HG02840 (cell line): ENCODE measurements at regions not wholly inside any gene's neighbourhood (a gene's known extent, or its start where the extent isn't known, plus 50 kb on each side); places are given as distances from the start of the nearest gene placed in this dataset.
"Not testable (repeated sequence)": the region's sequence is repeated elsewhere in the genome, so short reads cannot be mapped to it uniquely, and the experiment has no call there.

ENCODE experiments used
- ATAC-seq: cut with Tn5 transposase; IDR thresholded peaks from one replicate; pipeline ENCODE4 v1.9.1; 2021; ENCODE audit warnings: mild to moderate bottlenecking, moderate library complexity, moderate number of reproducible peaks; ENCODE audit not compliant: unreplicated experiment, low FRiP score

GRCh38 chr2:122563781-122564180 lies 808.3 kb downstream of the TSN start:
- no peak for ATAC-seq

GRCh38 chr2:122564843-122565242 lies 809.4 kb downstream of the TSN start:
- ATAC-seq: no peak

- no peak for ATAC-seq
Observed at GRCh38 chr2:122565364-122565763, 809.9 kb downstream of the TSN start.

- no peak for ATAC-seq
Observed at GRCh38 chr2:122570641-122571040, 815.2 kb downstream of the TSN start.

- not testable (repeated sequence) for ATAC-seq
Observed at GRCh38 chr2:122571471-122571870, 816.0 kb downstream of the TSN start.

- no peak for ATAC-seq
Observed at GRCh38 chr2:122575076-122575475, 819.6 kb downstream of the TSN start.

GRCh38 chr2:122583159-122583917 lies 827.9 kb downstream of the TSN start:
- no peak for ATAC-seq

GRCh38 chr2:122590524-122590923 lies 835.1 kb downstream of the TSN start:
- no peak for ATAC-seq

GRCh38 chr2:122595065-122595464 lies 839.6 kb downstream of the TSN start:
- no peak for ATAC-seq

- no peak for ATAC-seq
Observed at GRCh38 chr2:122596598-122596997, 841.1 kb downstream of the TSN start.

GRCh38 chr2:122598784-122599183 lies 843.3 kb downstream of the TSN start:
- ATAC-seq: no peak

GRCh38 chr2:122610948-122611609 lies 855.6 kb downstream of the TSN start:
- ATAC-seq: no peak

- no peak for ATAC-seq
Observed at GRCh38 chr2:122622934-122623333, 867.5 kb downstream of the TSN start.

GRCh38 chr2:122627388-122627787 lies 871.9 kb downstream of the TSN start:
- no peak for ATAC-seq

- ATAC-seq: no peak
Observed at GRCh38 chr2:122634256-122634655, 878.8 kb downstream of the TSN start.

- no peak for ATAC-seq
Observed at GRCh38 chr2:122634920-122635319, 879.5 kb downstream of the TSN start.

- ATAC-seq: no peak
Observed at GRCh38 chr2:122635686-122636085, 880.2 kb downstream of the TSN start.

- ATAC-seq: no peak
Observed at GRCh38 chr2:122636097-122636496, 880.6 kb downstream of the TSN start.

- no peak for ATAC-seq
Observed at GRCh38 chr2:122639176-122639575, 883.7 kb downstream of the TSN start.

GRCh38 chr2:122639711-122640110 lies 884.3 kb downstream of the TSN start:
- ATAC-seq: no peak

- ATAC-seq: no peak
Observed at GRCh38 chr2:122643725-122644329, 888.4 kb downstream of the TSN start.

GRCh38 chr2:122651236-122651635 lies 895.8 kb downstream of the TSN start:
- no peak for ATAC-seq
